SU-DHL-6 (cell line): ENCODE measurements at regions not wholly inside any gene's neighbourhood (a gene's known extent, or its start where the extent isn't known, plus 50 kb on each side); places are given as distances from the start of the nearest gene placed in this dataset.

Experiments
- H2AFZ ChIP-seq: fragments of 200-600 bp; sonication (generic); 2 replicates; pipeline ENCODE4 v1.6.1; 2014; ENCODE audit warnings: low read depth, mild to moderate bottlenecking, moderate library complexity, mixed read lengths, antibody characterized with exemption, low read length; ENCODE audit not compliant: severe bottlenecking
- H3F3A ChIP-seq: fragments of 200-600 bp; shearing (Covaris generic); 2 replicates; pipeline ENCODE4 v1.6.0; 2016; ENCODE audit warnings: antibody characterized with exemption, mild to moderate bottlenecking; ENCODE audit not compliant: insufficient read depth
- H3K27ac ChIP-seq: fragments of 200-600 bp; sonication (generic); 2 replicates; pipeline ENCODE4 v1.5.1; 2016; ENCODE audit warnings: low read depth, mild to moderate bottlenecking, low read length, moderate library complexity, mixed read lengths
- H3K27me3 ChIP-seq: fragments of 200-600 bp; sonication (generic), shearing (Covaris generic); 2 replicates; pipeline ENCODE4 v1.6.0; 2014; ENCODE audit warnings: mild to moderate bottlenecking, low read length
- H3K36me3 ChIP-seq: fragments of 200-600 bp; sonication (generic); 2 replicates; pipeline ENCODE4 v1.6.1; 2014; ENCODE audit warnings: mild to moderate bottlenecking, low read length, mixed read lengths
- H3K4me2 ChIP-seq: fragments of 300-600, 200-600 bp; shearing (Covaris generic), sonication (generic); 2 replicates; pipeline ENCODE4 v1.6.0; 2014; ENCODE audit warnings: low read length, low read depth, mild to moderate bottlenecking; ENCODE audit not compliant: poor library complexity, severe bottlenecking
- H3K4me3 ChIP-seq: fragments of 200-600 bp; sonication (generic); 2 replicates; pipeline ENCODE4 v1.5.1; 2014; ENCODE audit warnings: antibody characterized with exemption, low read length, mild to moderate bottlenecking, mixed read lengths; ENCODE audit not compliant: insufficient read depth, poor library complexity, severe bottlenecking
- H3K79me2 ChIP-seq: fragments of 200-600 bp; sonication (generic); 2 replicates; pipeline ENCODE4 v1.6.1; 2014; ENCODE audit warnings: mild to moderate bottlenecking, low read length, moderate library complexity; ENCODE audit not compliant: insufficient read depth
- H3K9ac ChIP-seq: fragments of 200-600 bp; sonication (generic); 2 replicates; pipeline ENCODE4 v1.7.0; 2014; ENCODE audit warnings: mild to moderate bottlenecking, low read length
- H3K9me2 ChIP-seq: fragments of 200-600 bp; sonication (generic); replicated peaks from 2 replicates; pipeline ENCODE4 v1.6.1; 2014; ENCODE audit warnings: low read length; ENCODE audit not compliant: insufficient read depth
- H3K9me3 ChIP-seq: fragments of 200-600 bp; sonication (generic); 2 replicates; pipeline ENCODE4 v1.6.1; 2014; ENCODE audit warnings: low read length, mixed read lengths; ENCODE audit not compliant: insufficient read depth
- H4K20me1 ChIP-seq: fragments of 200-600 bp; sonication (generic); 2 replicates; pipeline ENCODE4 v1.6.1; 2014; ENCODE audit warnings: low read depth, mild to moderate bottlenecking, antibody characterized with exemption, low read length, moderate library complexity, mixed read lengths
- CTCF ChIP-seq: fragments of 200-600 bp; sonication (generic); IDR thresholded peaks from one replicate; pipeline ENCODE4 v1.5.1; 2017; ENCODE audit warnings: antibody characterized with exemption, mild to moderate bottlenecking, low read length, moderate library complexity; ENCODE audit not compliant: insufficient read depth, poor library complexity, severe bottlenecking
- EZH2phosphoT487 ChIP-seq: fragments of 200-600 bp; sonication (generic), shearing (Covaris generic); conservative IDR thresholded peaks from 2 replicates; pipeline ENCODE4 v1.6.1; 2018; ENCODE audit warnings: mild to moderate bottlenecking, antibody characterized with exemption, low read length, moderate library complexity, mixed read lengths

DNA sequence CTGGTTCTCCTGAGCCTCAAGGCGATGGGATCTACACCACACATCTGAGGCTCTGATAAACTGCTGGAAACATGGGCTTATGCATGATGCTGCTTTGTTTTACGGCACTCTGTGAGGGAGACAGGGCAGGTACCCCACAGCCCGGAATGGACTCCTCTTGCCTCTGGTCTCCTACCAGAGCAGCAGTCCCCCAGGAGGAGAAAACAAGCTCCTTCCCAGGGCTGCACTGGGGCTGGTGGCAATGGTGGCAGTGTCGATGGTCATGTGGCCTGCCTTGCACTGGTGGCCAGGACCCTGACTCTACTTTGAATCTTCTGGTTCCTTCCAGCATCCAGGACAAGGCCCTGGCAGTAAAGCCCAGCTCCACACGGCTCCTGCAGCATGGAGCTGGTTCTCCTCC, 79.4 kb downstream of the TOMM20 start:
- no peak overlapping the region for H2AFZ ChIP-seq
- no peak overlapping the region for H3K4me2 ChIP-seq
- no peaks in the 10 kb centered on the region for H3K79me2 ChIP-seq
- H3K36me3 ChIP-seq, result no peaks in the 10 kb centered on the region
- no peaks in the 10 kb centered on the region for H3K9me3 ChIP-seq
- TF ChIP-seq EZH2phosphoT487 (no peak), CTCF (no peak)
- no peaks in the 10 kb centered on the region for H3K9me2 ChIP-seq
- H3K27ac ChIP-seq, result no peak overlapping the region
- H3K9ac ChIP-seq, result no peak overlapping the region
- no peaks in the 10 kb centered on the region for H3K27me3 ChIP-seq
- H4K20me1 ChIP-seq, result no peaks in the 10 kb centered on the region
- H3F3A ChIP-seq, result no peaks in the 10 kb centered on the region
- H3K4me3 ChIP-seq, result no peak overlapping the region

DNA sequence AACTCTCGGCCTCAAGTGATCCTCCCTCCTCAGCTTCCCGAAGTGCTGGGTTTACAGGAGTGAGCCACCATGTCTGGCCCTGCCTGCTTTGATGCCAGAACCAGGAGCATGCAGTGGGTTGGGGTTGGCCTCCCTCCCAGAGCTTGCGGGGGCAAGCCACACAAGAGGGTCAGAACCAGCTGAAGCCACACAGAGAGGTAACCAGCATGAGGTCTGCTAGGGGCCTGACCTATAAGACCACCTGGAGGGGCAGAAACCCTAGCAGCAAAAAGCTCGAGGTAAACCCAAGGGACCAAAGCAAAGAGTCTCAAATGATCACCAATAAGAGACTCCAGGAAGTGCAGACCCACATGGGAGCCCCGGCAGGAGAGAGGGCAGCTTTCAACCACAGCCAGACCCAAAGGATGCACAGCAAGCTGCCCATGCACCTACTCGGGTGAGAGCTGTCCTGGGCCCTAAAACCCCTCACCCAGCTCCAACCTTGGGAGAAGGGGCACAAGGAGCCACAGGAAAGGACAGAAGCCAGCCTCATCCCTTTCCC, 81.2 kb downstream of the TOMM20 start:
- TF ChIP-seq EZH2phosphoT487, result no peak
- TF ChIP-seq CTCF, result no peak
- Histone ChIP-seq H3K79me2 (no peaks in the 10 kb centered on the region), H3F3A (no peaks in the 10 kb centered on the region), H3K9me2 (no peaks in the 10 kb centered on the region), H3K27ac (no peak overlapping the region), H3K4me3 (no peak overlapping the region), H3K9me3 (no peaks in the 10 kb centered on the region), H3K9ac (no peak overlapping the region), H3K36me3 (no peaks in the 10 kb centered on the region), H3K27me3 (no peaks in the 10 kb centered on the region), H4K20me1 (no peaks in the 10 kb centered on the region), H3K4me2 (no peak overlapping the region), H2AFZ (no peak overlapping the region)

DNA sequence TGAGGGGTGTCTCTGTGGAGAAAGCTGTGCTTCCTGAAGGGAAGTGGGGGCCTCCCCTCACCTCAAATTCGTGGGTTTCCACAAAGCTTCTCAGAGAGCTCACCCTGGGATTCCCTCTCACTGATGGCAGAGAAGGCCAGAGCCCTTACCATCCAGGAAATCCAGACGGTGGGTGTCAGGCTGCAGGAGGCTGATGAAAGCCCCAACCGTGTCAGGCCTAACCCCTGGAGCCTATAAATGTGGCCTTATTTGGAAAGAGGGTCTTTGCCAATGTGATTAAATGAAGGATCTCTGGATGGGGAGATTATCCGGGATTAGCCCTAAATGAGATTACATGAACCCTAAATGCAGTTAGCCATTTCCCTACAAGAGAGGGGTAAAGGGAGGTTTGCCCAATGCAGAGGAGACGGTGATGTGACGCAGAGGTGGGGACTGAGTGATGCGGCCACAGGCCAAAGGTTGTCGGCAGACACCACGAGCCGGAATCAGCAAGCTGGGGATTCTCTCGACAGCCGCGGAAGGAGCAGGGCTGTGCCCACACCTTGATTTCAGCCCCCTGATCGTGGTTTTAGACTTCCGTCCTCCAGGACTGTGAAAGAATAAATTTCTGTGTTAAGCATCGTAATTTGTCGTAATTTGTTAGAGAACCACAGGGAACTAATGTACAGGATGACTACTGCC, 82.6 kb downstream of the TOMM20 start:
- Histone ChIP-seq H3K9me2 (no peaks in the 10 kb centered on the region), H3K4me3 (no peak overlapping the region), H3F3A (no peaks in the 10 kb centered on the region), H3K36me3 (no peaks in the 10 kb centered on the region), H4K20me1 (no peaks in the 10 kb centered on the region), H3K9me3 (no peaks in the 10 kb centered on the region), H3K9ac (no peak overlapping the region), H3K79me2 (no peaks in the 10 kb centered on the region), H3K27me3 (no peaks in the 10 kb centered on the region), H3K4me2 (no peak overlapping the region), H3K27ac (no peak overlapping the region), H2AFZ (no peak overlapping the region)
- TF ChIP-seq CTCF (no peak), EZH2phosphoT487 (no peak)
